WTC11 (cell line): ENCODE measurements at regions not wholly inside any gene's neighbourhood (a gene's known extent, or its start where the extent isn't known, plus 50 kb on each side); places are given as distances from the start of the nearest gene placed in this dataset.
A peak's percentile ranks its signal among the peaks of the same experiment; 100 is the strongest.

ENCODE experiments used
- ATAC-seq: fragments of 200-7000 bp; cut with Tn5 transposase; 2 replicates; pipeline ENCODE4 v1.10.0; 2021; ENCODE audit warnings: mild to moderate bottlenecking, moderate library complexity
- CTCF ChIA-PET: fragments of 300-600 bp; sonication (Branson Sonifier 250); formaldehyde crosslinking; loops from one replicate; lab custom pipeline; 2021; ENCODE audit warnings: antibody characterized with exemption; lab: Charles Lee
- POLR2A ChIA-PET: fragments of 350-600 bp; sonication (Branson Sonifier 250); formaldehyde crosslinking; loops from one replicate; lab custom pipeline; 2021; ENCODE audit warnings: antibody characterized with exemption; lab: Charles Lee
- DNase-seq: peaks from one replicate; pipeline ENCODE4 v3.0.0; 2021; ENCODE audit warnings: low spot score
- H3K27ac Mint-ChIP-seq: 2 replicates; pipeline ENCODE4 v1.8.0; 2021; ENCODE audit warnings: mixed read lengths
- H3K27me3 Mint-ChIP-seq: 2 replicates; pipeline ENCODE4 v1.8.0; 2021; ENCODE audit warnings: low read depth, mild to moderate bottlenecking, moderate library complexity, mixed read lengths
- H3K36me3 Mint-ChIP-seq: 2 replicates; pipeline ENCODE4 v1.8.0; 2021; ENCODE audit warnings: mixed read lengths
- H3K4me1 Mint-ChIP-seq: 2 replicates; pipeline ENCODE4 v1.8.0; 2022; ENCODE audit warnings: mixed read lengths
- H3K4me3 Mint-ChIP-seq: 2 replicates; pipeline ENCODE4 v1.8.0; 2021; ENCODE audit warnings: mild to moderate bottlenecking, moderate library complexity, mixed read lengths
- H3K9me3 Mint-ChIP-seq: 2 replicates; pipeline ENCODE4 v1.8.0; 2021; ENCODE audit warnings: mixed read lengths
- ATF1 ChIP-seq: sonication (generic); formaldehyde crosslinking; IDR thresholded peaks from 2 replicates; pipeline ENCODE4 v1.8.1; 2023; ENCODE audit warnings: mild to moderate bottlenecking, moderate library complexity, missing genetic modification reagents
- ATF2 ChIP-seq: sonication (generic); formaldehyde crosslinking; IDR thresholded peaks from 2 replicates; pipeline ENCODE4 v1.8.1; 2022; ENCODE audit warnings: low read depth, missing genetic modification reagents, borderline replicate concordance
- CREB1 ChIP-seq: sonication (generic); formaldehyde crosslinking; IDR thresholded peaks from 2 replicates; pipeline ENCODE4 v1.8.0; 2023; ENCODE audit warnings: mild to moderate bottlenecking, missing genetic modification reagents
- E2F4 ChIP-seq: sonication (generic); formaldehyde crosslinking; IDR thresholded peaks from 2 replicates; pipeline ENCODE4 v1.8.1; 2022; ENCODE audit warnings: low read depth, mild to moderate bottlenecking, moderate library complexity, missing genetic modification reagents, borderline replicate concordance
- FOXK1 ChIP-seq: sonication (generic); formaldehyde crosslinking; IDR thresholded peaks from 2 replicates; pipeline ENCODE4 v1.8.0; 2022; ENCODE audit warnings: mild to moderate bottlenecking, moderate library complexity, missing genetic modification reagents
- HMGA2 ChIP-seq: fragments of 250-450 bp; sonication (Bioruptor Pico); IDR thresholded peaks from 2 replicates; pipeline ENCODE4 v1.4.0; 2021; ENCODE audit warnings: mild to moderate bottlenecking, moderate library complexity
- IRF2 ChIP-seq: sonication (generic); formaldehyde crosslinking; IDR thresholded peaks from 2 replicates; pipeline ENCODE4 v1.8.0; 2022; ENCODE audit warnings: low read depth, missing genetic modification reagents, borderline replicate concordance
- JAZF1 ChIP-seq: fragments of 250-450 bp; sonication (Bioruptor Pico); IDR thresholded peaks from 2 replicates; pipeline ENCODE4 v1.9.0; 2021; ENCODE audit warnings: moderate library complexity, mild to moderate bottlenecking, inconsistent platforms
- JUN ChIP-seq: sonication (generic); formaldehyde crosslinking; IDR thresholded peaks from 2 replicates; pipeline ENCODE4 v1.8.0; 2023; ENCODE audit warnings: mild to moderate bottlenecking, missing genetic modification reagents
- MAX ChIP-seq: sonication (generic); formaldehyde crosslinking; IDR thresholded peaks from 2 replicates; pipeline ENCODE4 v1.8.0; 2022; ENCODE audit warnings: mild to moderate bottlenecking, missing genetic modification reagents
- MLX ChIP-seq: sonication (generic); formaldehyde crosslinking; IDR thresholded peaks from 2 replicates; pipeline ENCODE4 v1.8.1; 2023; ENCODE audit warnings: mild to moderate bottlenecking, missing genetic modification reagents, moderate library complexity
- NFATC4 ChIP-seq: fragments of 250-450 bp; sonication (Bioruptor Pico); IDR thresholded peaks from 2 replicates; pipeline ENCODE4 v1.9.0; 2021; ENCODE audit warnings: mild to moderate bottlenecking
- OVOL2 ChIP-seq: fragments of 250-450 bp; sonication (Bioruptor Pico); IDR thresholded peaks from 2 replicates; pipeline ENCODE4 v1.9.0; 2021; ENCODE audit warnings: mild to moderate bottlenecking, borderline replicate concordance
- TEAD1 ChIP-seq: sonication (generic); formaldehyde crosslinking; IDR thresholded peaks from 2 replicates; pipeline ENCODE4 v1.8.0; 2022; ENCODE audit warnings: mild to moderate bottlenecking, missing genetic modification reagents
- TP53 ChIP-seq: sonication (generic); formaldehyde crosslinking; IDR thresholded peaks from 2 replicates; pipeline ENCODE4 v1.8.1; 2023; ENCODE audit warnings: mild to moderate bottlenecking, missing genetic modification reagents
- ZBTB43 ChIP-seq: sonication (generic); formaldehyde crosslinking; IDR thresholded peaks from 2 replicates; pipeline ENCODE4 v1.8.1; 2023; ENCODE audit warnings: mild to moderate bottlenecking, missing genetic modification reagents
- ZNF219 ChIP-seq: sonication (generic); formaldehyde crosslinking; IDR thresholded peaks from 2 replicates; pipeline ENCODE4 v1.8.0; 2023; ENCODE audit warnings: missing genetic modification reagents, mild to moderate bottlenecking, borderline replicate concordance
- ZNF416 ChIP-seq: fragments of 250-450 bp; sonication (Bioruptor Pico); IDR thresholded peaks from 2 replicates; pipeline ENCODE4 v1.9.0; 2021; ENCODE audit warnings: mild to moderate bottlenecking, inconsistent platforms

GRCh38 chr2:144154205-144154604 lies 365.7 kb downstream of the ZEB2 start:
- ATAC-seq (no peak), DNase-seq (no peak)
- H3K4me1 Mint-ChIP-seq = peaks cover 20% of the 10 kb centered on the region
- TF ChIP-seq ATF2 (CRISPR knock-in tag) = no peak
- no peak for TF ChIP-seq TP53
- ChIA-PET CTCF (no interaction called here), POLR2A (no interaction called here)
- H3K27ac Mint-ChIP-seq = no peak overlapping the region
- no peaks in the 10 kb centered on the region for H3K27me3 Mint-ChIP-seq
- no peak overlapping the region for H3K4me3 Mint-ChIP-seq
- no peaks in the 10 kb centered on the region for H3K36me3 Mint-ChIP-seq
- H3K9me3 Mint-ChIP-seq = no peaks in the 10 kb centered on the region

GRCh38 chr2:144152817-144153271 lies 367.1 kb downstream of the ZEB2 start:
- no peak for DNase-seq
- Mint-ChIP-seq H3K27me3 (no peaks in the 10 kb centered on the region), H3K27ac (no peak overlapping the region), H3K4me3 (no peak overlapping the region), H3K9me3 (no peaks in the 10 kb centered on the region)
- peak; percentile 65 for ATAC-seq
- TF ChIP-seq ZNF416 (CRISPR knock-in tag) = no peak
- TF ChIP-seq, all 79 proteins: peak for 0
- Mint-ChIP-seq H3K36me3 (no peaks in the 10 kb centered on the region), H3K4me1 (peaks cover 16% of the 10 kb centered on the region)
- ChIA-PET CTCF (no interaction called here), POLR2A (no interaction called here)

GRCh38 chr2:144151851-144152250 lies 368.1 kb downstream of the ZEB2 start:
- CTCF ChIA-PET = no interaction called here
- DNase-seq = no peak
- no peak for ATAC-seq
- peaks cover 10% of the 10 kb centered on the region for H3K4me1 Mint-ChIP-seq
- H3K27me3 Mint-ChIP-seq = no peaks in the 10 kb centered on the region
- no peak overlapping the region for H3K27ac Mint-ChIP-seq
- no peaks in the 10 kb centered on the region for H3K9me3 Mint-ChIP-seq
- POLR2A ChIA-PET = no interaction called here
- TF ChIP-seq ATF1 = no peak
- TF ChIP-seq ATF2 (CRISPR knock-in tag) = no peak
- no peak for TF ChIP-seq JAZF1 (CRISPR knock-in tag)
- TF ChIP-seq TP53 = no peak
- no peak for TF ChIP-seq FOXK1 (CRISPR knock-in tag)
- H3K4me3 Mint-ChIP-seq = no peak overlapping the region
- H3K36me3 Mint-ChIP-seq = no peaks in the 10 kb centered on the region

GRCh38 chr2:144151405-144151804 lies 368.5 kb downstream of the ZEB2 start:
- no peak for DNase-seq
- CTCF ChIA-PET = no interaction called here
- Mint-ChIP-seq H3K9me3 (no peaks in the 10 kb centered on the region), H3K27me3 (no peaks in the 10 kb centered on the region), H3K4me3 (no peak overlapping the region), H3K27ac (no peak overlapping the region), H3K4me1 (peaks cover 7% of the 10 kb centered on the region; the same call in 1 of the 2 replicates)
- no peak for ATAC-seq
- TF ChIP-seq NFATC4 (CRISPR knock-in tag) = no peak
- TF ChIP-seq, all 79 proteins: peak for 0
- POLR2A ChIA-PET = no interaction called here
- H3K36me3 Mint-ChIP-seq = no peaks in the 10 kb centered on the region

- H3K4me3 Mint-ChIP-seq = no peak overlapping the region
- no peaks in the 10 kb centered on the region for H3K9me3 Mint-ChIP-seq
- ATAC-seq (no peak), DNase-seq (no peak)
- H3K36me3 Mint-ChIP-seq = no peaks in the 10 kb centered on the region
- H3K27ac Mint-ChIP-seq = no peak overlapping the region
- peaks cover 3% of the 10 kb centered on the region; the same call in 1 of the 2 replicates for H3K4me1 Mint-ChIP-seq
- ChIA-PET CTCF (no interaction called here), POLR2A (no interaction called here)
- no peak for TF ChIP-seq JUN (CRISPR knock-in tag)
- no peaks in the 10 kb centered on the region for H3K27me3 Mint-ChIP-seq
Measured at GRCh38 chr2:144147356-144147755, 372.6 kb downstream of the ZEB2 start.

GRCh38 chr2:144146876-144147275 lies 373.0 kb downstream of the ZEB2 start:
- ChIA-PET POLR2A (no interaction called here), CTCF (no interaction called here)
- Mint-ChIP-seq H3K4me1 (no peaks in the 10 kb centered on the region), H3K27ac (no peak overlapping the region), H3K9me3 (no peaks in the 10 kb centered on the region), H3K36me3 (no peaks in the 10 kb centered on the region), H3K27me3 (no peaks in the 10 kb centered on the region), H3K4me3 (no peak overlapping the region)
- no peak for DNase-seq
- no peak for ATAC-seq
- TF ChIP-seq MAX (CRISPR knock-in tag) = no peak
- TF ChIP-seq MLX (CRISPR knock-in tag) = no peak
- TF ChIP-seq ZBTB43 = no peak
- TF ChIP-seq IRF2 (CRISPR knock-in tag) = no peak
- no peak for TF ChIP-seq CREB1 (CRISPR knock-in tag)
- no peak for TF ChIP-seq TEAD1 (CRISPR knock-in tag)
- TF ChIP-seq OVOL2 (CRISPR knock-in tag) = no peak
- TF ChIP-seq ZNF219 = no peak
- TF ChIP-seq E2F4 = no peak
- no peak for TF ChIP-seq HMGA2 (CRISPR knock-in tag)
